ENCODE measurements at regions not wholly inside any gene's neighbourhood (a gene's known extent, or its start where the extent isn't known, plus 50 kb on each side); places are given as distances from the start of the nearest gene placed in this dataset.

DNA sequence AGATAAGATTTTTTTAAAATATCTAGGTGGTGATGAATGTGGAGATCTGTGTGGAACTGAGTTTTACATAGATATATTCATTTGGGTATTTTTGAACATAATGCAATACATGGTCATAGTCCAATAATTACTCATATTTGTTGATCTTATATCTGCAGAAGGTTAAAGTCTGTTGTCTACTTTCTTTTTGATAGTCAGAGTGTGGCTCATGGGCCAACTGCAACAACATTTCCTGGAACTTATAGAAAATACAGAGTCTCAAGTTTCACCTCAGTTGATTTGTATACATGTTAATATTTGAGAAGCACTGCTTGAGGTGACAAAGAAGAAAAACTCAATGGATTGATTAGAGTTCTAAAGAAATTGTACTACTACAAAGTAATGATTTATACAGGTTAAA is 408.4 kb downstream of the ARAP2 start:
- H3K9me3 ChIP-seq = no peaks in the 10 kb centered on the region
- H3K36me3 ChIP-seq (ENCODE audit: control insufficient read depth, insufficient read depth, low read length) = no peaks in the 10 kb centered on the region
- H3K4me1 Mint-ChIP-seq (ENCODE audit: low read depth, unreplicated experiment) = no peaks in the 10 kb centered on the region
- no peaks in the 10 kb centered on the region for H3K4me1 ChIP-seq
- DNase-seq = no peak
- no TSS peak for BruUV-seq (replicated peaks)
- no peaks in the 10 kb centered on the region for H3K27me3 ChIP-seq (replicated peaks; ENCODE audit: control insufficient read depth, insufficient read depth, low read length)
- H3K27me3 Mint-ChIP-seq (ENCODE audit: insufficient read depth, unreplicated experiment) = no peaks in the 10 kb centered on the region
- TF ChIP-seq, protein P1, sequence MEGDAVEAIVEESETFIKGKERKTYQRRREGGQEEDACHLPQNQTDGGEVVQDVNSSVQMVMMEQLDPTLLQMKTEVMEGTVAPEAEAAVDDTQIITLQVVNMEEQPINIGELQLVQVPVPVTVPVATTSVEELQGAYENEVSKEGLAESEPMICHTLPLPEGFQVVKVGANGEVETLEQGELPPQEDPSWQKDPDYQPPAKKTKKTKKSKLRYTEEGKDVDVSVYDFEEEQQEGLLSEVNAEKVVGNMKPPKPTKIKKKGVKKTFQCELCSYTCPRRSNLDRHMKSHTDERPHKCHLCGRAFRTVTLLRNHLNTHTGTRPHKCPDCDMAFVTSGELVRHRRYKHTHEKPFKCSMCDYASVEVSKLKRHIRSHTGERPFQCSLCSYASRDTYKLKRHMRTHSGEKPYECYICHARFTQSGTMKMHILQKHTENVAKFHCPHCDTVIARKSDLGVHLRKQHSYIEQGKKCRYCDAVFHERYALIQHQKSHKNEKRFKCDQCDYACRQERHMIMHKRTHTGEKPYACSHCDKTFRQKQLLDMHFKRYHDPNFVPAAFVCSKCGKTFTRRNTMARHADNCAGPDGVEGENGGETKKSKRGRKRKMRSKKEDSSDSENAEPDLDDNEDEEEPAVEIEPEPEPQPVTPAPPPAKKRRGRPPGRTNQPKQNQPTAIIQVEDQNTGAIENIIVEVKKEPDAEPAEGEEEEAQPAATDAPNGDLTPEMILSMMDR (IDR thresholded peaks at IDR 0.05; ENCODE audit: insufficient read depth in 1 of 2, low read depth in 1 of 2, low read length in 1 of 2, severe bottlenecking in 1 of 2, unreplicated experiment in 1 of 2) = no peak
- no peak overlapping the region for H3K4me3 Mint-ChIP-seq (ENCODE audit: unreplicated experiment)
- no peaks in the 10 kb centered on the region for H3K36me3 Mint-ChIP-seq (ENCODE audit: insufficient read depth, unreplicated experiment)
- H3K9me3 Mint-ChIP-seq (ENCODE audit: unreplicated experiment) = no peaks in the 10 kb centered on the region
- intact Hi-C loops (cut with micrococcal nuclease; ENCODE audit: unreplicated experiment) = no loop called here
- ChIA-PET POLR2A (no interaction called here), CTCF (no interaction called here)
- no peak overlapping the region for H3K4me3 ChIP-seq (ENCODE audit: low read depth, low read length)
- no peak overlapping the region for H3K27ac Mint-ChIP-seq (ENCODE audit: unreplicated experiment)

DNA sequence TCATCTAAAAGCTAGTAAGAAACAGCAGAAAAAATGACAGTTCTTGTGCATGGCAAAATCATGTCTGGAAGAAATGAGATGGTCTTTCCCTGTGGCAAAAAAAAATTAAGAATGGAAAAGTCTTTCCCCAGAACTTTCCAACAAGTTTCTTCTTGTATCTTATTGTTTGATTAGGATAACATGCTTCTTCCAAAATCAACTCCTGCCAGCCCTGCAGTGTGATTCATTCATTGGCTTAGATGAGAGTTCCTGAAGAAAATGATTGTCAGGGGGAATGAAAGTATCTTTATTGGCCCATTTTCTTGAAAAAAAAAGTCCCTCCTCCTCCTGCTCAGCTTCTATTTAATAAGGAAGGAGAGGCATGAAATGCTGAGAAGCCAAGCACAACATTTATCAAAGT is 407.7 kb downstream of the ARAP2 start:
- no peaks in the 10 kb centered on the region for H3K4me1 ChIP-seq
- Mint-ChIP-seq H3K4me1 (ENCODE audit: low read depth, unreplicated experiment) (no peaks in the 10 kb centered on the region), H3K27ac (ENCODE audit: unreplicated experiment) (no peak overlapping the region), H3K27me3 (ENCODE audit: insufficient read depth, unreplicated experiment) (no peaks in the 10 kb centered on the region), H3K4me3 (ENCODE audit: unreplicated experiment) (no peak overlapping the region), H3K36me3 (ENCODE audit: insufficient read depth, unreplicated experiment) (no peaks in the 10 kb centered on the region), H3K9me3 (ENCODE audit: unreplicated experiment) (no peaks in the 10 kb centered on the region)
- no peak for DNase-seq
- H3K36me3 ChIP-seq (ENCODE audit: control insufficient read depth, insufficient read depth, low read length) = no peaks in the 10 kb centered on the region
- H3K27me3 ChIP-seq (replicated peaks; ENCODE audit: control insufficient read depth, insufficient read depth, low read length) = no peaks in the 10 kb centered on the region
- ChIA-PET POLR2A (no interaction called here), CTCF (no interaction called here)
- no peak overlapping the region for H3K4me3 ChIP-seq (ENCODE audit: low read depth, low read length)
- intact Hi-C loops (cut with micrococcal nuclease; ENCODE audit: unreplicated experiment) = no loop called here
- no peaks in the 10 kb centered on the region for H3K9me3 ChIP-seq
- no TSS peak for BruUV-seq (replicated peaks)
- TF ChIP-seq, protein P1 (IDR thresholded peaks at IDR 0.05; ENCODE audit: insufficient read depth in 1 of 2, low read depth in 1 of 2, low read length in 1 of 2, severe bottlenecking in 1 of 2, unreplicated experiment in 1 of 2) = no peak

DNA sequence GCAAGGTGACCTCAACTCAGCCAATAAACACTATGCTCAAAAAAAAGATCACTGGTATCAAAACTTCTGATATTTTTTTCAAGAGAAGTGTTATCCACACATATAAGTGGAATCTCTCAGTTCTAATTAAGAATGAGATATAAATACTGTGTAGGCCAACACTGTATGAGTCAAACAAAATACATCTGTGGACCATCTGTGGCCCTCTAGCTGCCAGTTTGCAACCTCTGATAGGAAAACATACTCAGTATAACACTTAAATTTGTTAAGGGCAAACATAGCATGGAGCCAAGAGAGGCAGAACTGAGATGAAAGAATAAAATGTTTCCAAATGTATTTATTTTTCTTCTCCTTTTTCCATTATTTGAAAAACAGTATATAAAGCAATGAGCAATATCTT is 377.3 kb downstream of the ARAP2 start:
- H3K27me3 Mint-ChIP-seq (ENCODE audit: insufficient read depth, unreplicated experiment) = no peaks in the 10 kb centered on the region
- DNase-seq = no peak
- no peaks in the 10 kb centered on the region for H3K4me1 Mint-ChIP-seq (ENCODE audit: low read depth, unreplicated experiment)
- Histone ChIP-seq H3K36me3 (ENCODE audit: control insufficient read depth, insufficient read depth, low read length) (no peaks in the 10 kb centered on the region), H3K9me3 (no peaks in the 10 kb centered on the region), H3K4me3 (ENCODE audit: low read depth, low read length) (no peak overlapping the region), H3K27me3 (replicated peaks; ENCODE audit: control insufficient read depth, insufficient read depth, low read length) (no peaks in the 10 kb centered on the region), H3K4me1 (no peaks in the 10 kb centered on the region)
- H3K36me3 Mint-ChIP-seq (ENCODE audit: insufficient read depth, unreplicated experiment) = no peaks in the 10 kb centered on the region
- TF ChIP-seq, protein P1 (IDR thresholded peaks at IDR 0.05; ENCODE audit: insufficient read depth in 1 of 2, low read depth in 1 of 2, low read length in 1 of 2, severe bottlenecking in 1 of 2, unreplicated experiment in 1 of 2) = no peak
- H3K27ac Mint-ChIP-seq (ENCODE audit: unreplicated experiment) = no peak overlapping the region
- no TSS peak for BruUV-seq (replicated peaks)
- POLR2A ChIA-PET = no interaction called here
- intact Hi-C loops (cut with micrococcal nuclease; ENCODE audit: unreplicated experiment) = no loop called here
- H3K9me3 Mint-ChIP-seq (ENCODE audit: unreplicated experiment) = no peaks in the 10 kb centered on the region
- CTCF ChIA-PET = no interaction called here
- H3K4me3 Mint-ChIP-seq (ENCODE audit: unreplicated experiment) = no peak overlapping the region

Measured in Caco-2 (cell line).